Mammary epithelial cell (primary cell): ENCODE measurements at regions not wholly inside any gene's neighbourhood (a gene's known extent, or its start where the extent isn't known, plus 50 kb on each side); places are given as distances from the start of the nearest gene placed in this dataset.

Experiments
- CTCF ChIP-seq, 2 donors: IDR thresholded peaks in 1 of 2; conservative IDR thresholded peaks in 1 of 2; 2 replicates each; pipeline ENCODE4 v1.5.1; 2011 to 2012; ENCODE audit warnings: inconsistent platforms in 2 of 2, low read length in 2 of 2, mild to moderate bottlenecking in 2 of 2, control low read depth in 1 of 2, low read depth in 1 of 2; ENCODE audit not compliant: insufficient read depth in 1 of 2; ENCODE audit errors: extremely low read depth in 1 of 2
- EZH2 ChIP-seq: IDR thresholded peaks from 2 replicates; pipeline ENCODE4 v1.6.1; 2012; ENCODE audit warnings: low read length, inconsistent platforms, borderline replicate concordance

GRCh38 chr11:37527545-37527944, 929.5 kb upstream of the RAG2 start:
- no peak for TF ChIP-seq CTCF (conservative IDR thresholded peaks at IDR 0.05 in 1 of 2, IDR thresholded peaks at IDR 0.05 in 1 of 2; ENCODE audit: extremely low read depth in 1 of 2, insufficient read depth in 1 of 2, low read depth in 1 of 2, low read length in 2 of 2)
- no peak for TF ChIP-seq EZH2
